ENCODE measurements at regions not wholly inside any gene's neighbourhood (a gene's known extent, or its start where the extent isn't known, plus 50 kb on each side); places are given as distances from the start of the nearest gene placed in this dataset.

- DNase-seq, result no peak
- H3K27me3 ChIP-seq (replicated peaks in 2 of 5; ENCODE audit: control insufficient read depth in 4 of 5, insufficient read depth in 5 of 5, low read length in 4 of 5), result peaks cover 0 to 2% (median 0%) of the 10 kb centered on the region in 5 experiments
- peaks cover 0 to 4% (median 0%) of the 10 kb centered on the region in 5 experiments for H3K9me3 ChIP-seq (ENCODE audit: control extremely low read depth in 1 of 5, control insufficient read depth in 4 of 5, insufficient read depth in 2 of 5, low read depth in 1 of 5, low read length in 4 of 5)
- H3K36me3 ChIP-seq (ENCODE audit: control insufficient read depth in 4 of 4, insufficient read depth in 4 of 4, low read length in 3 of 4), result no peaks in the 10 kb centered on the region
- CTCF ChIA-PET, result no interaction called here
- POLR2A ChIA-PET, result no interaction called here
- no peak overlapping the region for H3K4me3 ChIP-seq (ENCODE audit: control insufficient read depth in 1 of 7, extremely low read depth in 1 of 7, insufficient read depth in 4 of 7, low read depth in 2 of 7, low read length in 6 of 7)
- no peak overlapping the region for H3K27ac ChIP-seq (ENCODE audit: insufficient read depth in 1 of 2, low read depth in 1 of 2, low read length in 2 of 2, poor library complexity in 1 of 2, severe bottlenecking in 2 of 2)
- H3K4me1 ChIP-seq (ENCODE audit: control extremely low read depth in 1 of 4, control insufficient read depth in 4 of 4, insufficient read depth in 4 of 4, low read length in 3 of 4), result peaks cover 0 to 15% (median 0%) of the 10 kb centered on the region in 4 experiments
- 100% methylated on average over 2 of the region's 3 CpGs for WGBS (ENCODE audit: insufficient coverage)
Measured at GRCh38 chr2:203799908-203800307, 67.7 kb upstream of the CTLA4 start.

GRCh38 chr2:203800783-203801182 lies 66.8 kb upstream of the CTLA4 start:
- POLR2A ChIA-PET, result no interaction called here
- WGBS (ENCODE audit: insufficient coverage), result no CpG with 5 or more reads among the region's 4 CpGs
- Histone ChIP-seq H3K4me1 (ENCODE audit: control extremely low read depth in 1 of 4, control insufficient read depth in 4 of 4, insufficient read depth in 4 of 4, low read length in 3 of 4) (peaks cover 0 to 15% (median 0%) of the 10 kb centered on the region in 4 experiments), H3K4me3 (ENCODE audit: control insufficient read depth in 1 of 7, extremely low read depth in 1 of 7, insufficient read depth in 4 of 7, low read depth in 2 of 7, low read length in 6 of 7) (no peak overlapping the region), H3K27ac (ENCODE audit: insufficient read depth in 1 of 2, low read depth in 1 of 2, low read length in 2 of 2, poor library complexity in 1 of 2, severe bottlenecking in 2 of 2) (no peak overlapping the region), H3K27me3 (replicated peaks in 2 of 5; ENCODE audit: control insufficient read depth in 4 of 5, insufficient read depth in 5 of 5, low read length in 4 of 5) (peaks cover 0 to 2% (median 0%) of the 10 kb centered on the region in 5 experiments), H3K36me3 (ENCODE audit: control insufficient read depth in 4 of 4, insufficient read depth in 4 of 4, low read length in 3 of 4) (no peaks in the 10 kb centered on the region), H3K9me3 (ENCODE audit: control extremely low read depth in 1 of 5, control insufficient read depth in 4 of 5, insufficient read depth in 2 of 5, low read depth in 1 of 5, low read length in 4 of 5) (peaks cover 0 to 8% (median 1%) of the 10 kb centered on the region in 5 experiments)
- DNase-seq, result no peak
- CTCF ChIA-PET, result interaction anchor here (1.1 kb wide), 1 partner anchor 14 kb away, joined by 3 read pairs; no protein-coding TSS in a partner anchor

- peaks cover 0 to 11% (median 1%) of the 10 kb centered on the region in 5 experiments for H3K9me3 ChIP-seq (ENCODE audit: control extremely low read depth in 1 of 5, control insufficient read depth in 4 of 5, insufficient read depth in 2 of 5, low read depth in 1 of 5, low read length in 4 of 5)
- H3K27ac ChIP-seq (ENCODE audit: insufficient read depth in 1 of 2, low read depth in 1 of 2, low read length in 2 of 2, poor library complexity in 1 of 2, severe bottlenecking in 2 of 2), result no peak overlapping the region
- ChIA-PET CTCF (interaction anchor here (0.9 kb wide), 1 partner anchor 10 kb away, joined by 3 read pairs; no protein-coding TSS in a partner anchor), POLR2A (no interaction called here)
- H3K27me3 ChIP-seq (replicated peaks in 2 of 5; ENCODE audit: control insufficient read depth in 4 of 5, insufficient read depth in 5 of 5, low read length in 4 of 5), result peaks cover 0 to 2% (median 0%) of the 10 kb centered on the region in 5 experiments
- H3K4me3 ChIP-seq (ENCODE audit: control insufficient read depth in 1 of 7, extremely low read depth in 1 of 7, insufficient read depth in 4 of 7, low read depth in 2 of 7, low read length in 6 of 7), result no peak overlapping the region
- whole genome bisulfite sequencing (ENCODE audit: insufficient coverage), result 90% methylated on average over 7 of the region's 7 CpGs
- no peak for DNase-seq
- H3K36me3 ChIP-seq (ENCODE audit: control insufficient read depth in 4 of 4, insufficient read depth in 4 of 4, low read length in 3 of 4), result no peaks in the 10 kb centered on the region
- H3K4me1 ChIP-seq (ENCODE audit: control extremely low read depth in 1 of 4, control insufficient read depth in 4 of 4, insufficient read depth in 4 of 4, low read length in 3 of 4), result peaks cover 0 to 7% (median 0%) of the 10 kb centered on the region in 4 experiments
Measured at GRCh38 chr2:203802342-203803052, 65.1 kb upstream of the CTLA4 start.

GRCh38 chr2:203803053-203803429 lies 64.5 kb upstream of the CTLA4 start:
- no peak for DNase-seq
- H3K27me3 ChIP-seq (replicated peaks in 2 of 5; ENCODE audit: control insufficient read depth in 4 of 5, insufficient read depth in 5 of 5, low read length in 4 of 5), result peaks cover 0 to 2% (median 0%) of the 10 kb centered on the region in 5 experiments
- peaks cover 0 to 7% (median 0%) of the 10 kb centered on the region in 4 experiments for H3K4me1 ChIP-seq (ENCODE audit: control extremely low read depth in 1 of 4, control insufficient read depth in 4 of 4, insufficient read depth in 4 of 4, low read length in 3 of 4)
- peaks cover 0 to 11% (median 1%) of the 10 kb centered on the region in 5 experiments for H3K9me3 ChIP-seq (ENCODE audit: control extremely low read depth in 1 of 5, control insufficient read depth in 4 of 5, insufficient read depth in 2 of 5, low read depth in 1 of 5, low read length in 4 of 5)
- H3K27ac ChIP-seq (ENCODE audit: insufficient read depth in 1 of 2, low read depth in 1 of 2, low read length in 2 of 2, poor library complexity in 1 of 2, severe bottlenecking in 2 of 2), result no peak overlapping the region
- ChIA-PET POLR2A (no interaction called here), CTCF (interaction anchor here (0.9 kb wide), 1 partner anchor 11 kb away, joined by 3 read pairs; no protein-coding TSS in a partner anchor)
- WGBS (ENCODE audit: insufficient coverage), result 100% methylated on average over 1 of the region's 1 CpG
- H3K4me3 ChIP-seq (ENCODE audit: control insufficient read depth in 1 of 7, extremely low read depth in 1 of 7, insufficient read depth in 4 of 7, low read depth in 2 of 7, low read length in 6 of 7), result no peak overlapping the region
- no peaks in the 10 kb centered on the region for H3K36me3 ChIP-seq (ENCODE audit: control insufficient read depth in 4 of 4, insufficient read depth in 4 of 4, low read length in 3 of 4)

- Histone ChIP-seq H3K4me1 (ENCODE audit: control extremely low read depth in 1 of 4, control insufficient read depth in 4 of 4, insufficient read depth in 4 of 4, low read length in 3 of 4) (peaks cover 0 to 7% (median 0%) of the 10 kb centered on the region in 4 experiments), H3K4me3 (ENCODE audit: control insufficient read depth in 1 of 7, extremely low read depth in 1 of 7, insufficient read depth in 4 of 7, low read depth in 2 of 7, low read length in 6 of 7) (no peak overlapping the region), H3K36me3 (ENCODE audit: control insufficient read depth in 4 of 4, insufficient read depth in 4 of 4, low read length in 3 of 4) (no peaks in the 10 kb centered on the region), H3K27ac (ENCODE audit: insufficient read depth in 1 of 2, low read depth in 1 of 2, low read length in 2 of 2, poor library complexity in 1 of 2, severe bottlenecking in 2 of 2) (no peak overlapping the region), H3K27me3 (replicated peaks in 2 of 5; ENCODE audit: control insufficient read depth in 4 of 5, insufficient read depth in 5 of 5, low read length in 4 of 5) (peaks cover 0 to 2% (median 0%) of the 10 kb centered on the region in 5 experiments), H3K9me3 (ENCODE audit: control extremely low read depth in 1 of 5, control insufficient read depth in 4 of 5, insufficient read depth in 2 of 5, low read depth in 1 of 5, low read length in 4 of 5) (peaks cover 0 to 11% (median 1%) of the 10 kb centered on the region in 5 experiments)
- WGBS (ENCODE audit: insufficient coverage), result no CpG with 5 or more reads among the region's 4 CpGs
- CTCF ChIA-PET, result interaction anchor here (1.8 kb wide), 1 partner anchor 11 kb away, joined by 5 read pairs; no protein-coding TSS in a partner anchor
- POLR2A ChIA-PET, result no interaction called here
- no peak for DNase-seq
Measured at GRCh38 chr2:203804070-203804469, 63.5 kb upstream of the CTLA4 start.

GRCh38 chr2:203804764-203805485 lies 62.6 kb upstream of the CTLA4 start:
- ChIA-PET POLR2A (no interaction called here), CTCF (interaction anchor here (1.8 kb wide), 1 partner anchor 10 kb away, joined by 5 read pairs; no protein-coding TSS in a partner anchor)
- peaks cover 0 to 2% (median 0%) of the 10 kb centered on the region in 5 experiments for H3K27me3 ChIP-seq (replicated peaks in 2 of 5; ENCODE audit: control insufficient read depth in 4 of 5, insufficient read depth in 5 of 5, low read length in 4 of 5)
- WGBS (ENCODE audit: insufficient coverage), result 100% methylated on average over 2 of the region's 4 CpGs
- H3K9me3 ChIP-seq (ENCODE audit: control extremely low read depth in 1 of 5, control insufficient read depth in 4 of 5, insufficient read depth in 2 of 5, low read depth in 1 of 5, low read length in 4 of 5), result peaks cover 0 to 11% (median 1%) of the 10 kb centered on the region in 5 experiments
- H3K36me3 ChIP-seq (ENCODE audit: control insufficient read depth in 4 of 4, insufficient read depth in 4 of 4, low read length in 3 of 4), result no peaks in the 10 kb centered on the region
- H3K27ac ChIP-seq (ENCODE audit: insufficient read depth in 1 of 2, low read depth in 1 of 2, low read length in 2 of 2, poor library complexity in 1 of 2, severe bottlenecking in 2 of 2), result no peak overlapping the region
- DNase-seq, result no peak
- peaks cover 0 to 7% (median 0%) of the 10 kb centered on the region in 4 experiments for H3K4me1 ChIP-seq (ENCODE audit: control extremely low read depth in 1 of 4, control insufficient read depth in 4 of 4, insufficient read depth in 4 of 4, low read length in 3 of 4)
- H3K4me3 ChIP-seq (ENCODE audit: control insufficient read depth in 1 of 7, extremely low read depth in 1 of 7, insufficient read depth in 4 of 7, low read depth in 2 of 7, low read length in 6 of 7), result no peak overlapping the region

GRCh38 chr2:203805486-203805838 lies 62.1 kb upstream of the CTLA4 start:
- ChIA-PET POLR2A (no interaction called here), CTCF (no interaction called here)
- peaks cover 0 to 7% (median 0%) of the 10 kb centered on the region in 4 experiments for H3K4me1 ChIP-seq (ENCODE audit: control extremely low read depth in 1 of 4, control insufficient read depth in 4 of 4, insufficient read depth in 4 of 4, low read length in 3 of 4)
- H3K9me3 ChIP-seq (ENCODE audit: control extremely low read depth in 1 of 5, control insufficient read depth in 4 of 5, insufficient read depth in 2 of 5, low read depth in 1 of 5, low read length in 4 of 5), result peaks cover 0 to 11% (median 1%) of the 10 kb centered on the region in 5 experiments
- WGBS (ENCODE audit: insufficient coverage), result no CpG with 5 or more reads among the region's 1 CpG
- peaks cover 0 to 2% (median 0%) of the 10 kb centered on the region in 5 experiments for H3K27me3 ChIP-seq (replicated peaks in 2 of 5; ENCODE audit: control insufficient read depth in 4 of 5, insufficient read depth in 5 of 5, low read length in 4 of 5)
- no peaks in the 10 kb centered on the region for H3K36me3 ChIP-seq (ENCODE audit: control insufficient read depth in 4 of 4, insufficient read depth in 4 of 4, low read length in 3 of 4)
- H3K27ac ChIP-seq (ENCODE audit: insufficient read depth in 1 of 2, low read depth in 1 of 2, low read length in 2 of 2, poor library complexity in 1 of 2, severe bottlenecking in 2 of 2), result no peak overlapping the region
- H3K4me3 ChIP-seq (ENCODE audit: control insufficient read depth in 1 of 7, extremely low read depth in 1 of 7, insufficient read depth in 4 of 7, low read depth in 2 of 7, low read length in 6 of 7), result no peak overlapping the region
- DNase-seq, result no peak

Measured in common myeloid progenitor, CD34-positive (primary cell).